SK-N-SH treated with all-trans-retinoic acid at 6 μM for 48 hours (cell line): ENCODE measurements at regions not wholly inside any gene's neighbourhood (a gene's known extent, or its start where the extent isn't known, plus 50 kb on each side); places are given as distances from the start of the nearest gene placed in this dataset.

ENCODE experiments used
- ATAC-seq: fragments of 200-7000 bp; cut with Tn5 transposase; 3 replicates; pipeline ENCODE4 v1.9.1; 2020; ENCODE audit warnings: mild to moderate bottlenecking, moderate library complexity
- BACH2 ChIP-seq: fragments of 250-450 bp; sonication (Bioruptor Pico); IDR thresholded peaks from 2 replicates; pipeline ENCODE4 v1.9.0; 2021; ENCODE audit warnings: mild to moderate bottlenecking, borderline replicate concordance
- CSDC2 ChIP-seq: fragments of 250-450 bp; sonication (Bioruptor Pico); IDR thresholded peaks from 2 replicates; pipeline ENCODE4 v1.5.0; 2020; ENCODE audit warnings: mild to moderate bottlenecking, moderate library complexity
- CSRNP3 ChIP-seq: fragments of 250-450 bp; sonication (Bioruptor Pico); IDR thresholded peaks from 2 replicates; pipeline ENCODE4 v1.5.1; 2021; ENCODE audit warnings: mild to moderate bottlenecking, moderate library complexity
- ESRRG ChIP-seq: fragments of 250-450 bp; sonication (Bioruptor Pico); IDR thresholded peaks from 2 replicates; pipeline ENCODE4 v1.6.1; 2021; ENCODE audit warnings: mild to moderate bottlenecking
- GLIS3 ChIP-seq: fragments of 250-450 bp; sonication (Bioruptor Pico); IDR thresholded peaks from 2 replicates; pipeline ENCODE4 v1.5.0; 2020; ENCODE audit warnings: mild to moderate bottlenecking, moderate library complexity
- ISL1 ChIP-seq: fragments of 250-450 bp; sonication (Bioruptor Pico); IDR thresholded peaks from 2 replicates; pipeline ENCODE4 v2.1.2; 2022; ENCODE audit warnings: mild to moderate bottlenecking, moderate library complexity
- PATZ1 ChIP-seq: fragments of 250-450 bp; sonication (Bioruptor Pico); IDR thresholded peaks from 2 replicates; pipeline ENCODE4 v1.8.0; 2020; ENCODE audit warnings: mild to moderate bottlenecking, moderate library complexity, borderline replicate concordance
- POU6F1 ChIP-seq: fragments of 250-450 bp; sonication (Bioruptor Pico); IDR thresholded peaks from 2 replicates; pipeline ENCODE4 v1.8.0; 2021; ENCODE audit warnings: low read depth, mild to moderate bottlenecking, moderate library complexity, borderline replicate concordance
- PPARA ChIP-seq: fragments of 250-450 bp; sonication (Bioruptor Pico); IDR thresholded peaks from 2 replicates; pipeline ENCODE4 v1.5.0; 2020; ENCODE audit warnings: mild to moderate bottlenecking, borderline replicate concordance
- RARB ChIP-seq: fragments of 250-450 bp; sonication (Bioruptor Pico); IDR thresholded peaks from 2 replicates; pipeline ENCODE4 v1.8.0; 2021; ENCODE audit warnings: mild to moderate bottlenecking, moderate library complexity
- SNAI2 ChIP-seq: fragments of 250-450 bp; sonication (Bioruptor Pico); IDR thresholded peaks from 2 replicates; pipeline ENCODE4 v1.5.0; 2020; ENCODE audit warnings: mild to moderate bottlenecking, moderate library complexity
- TCF4 ChIP-seq: fragments of 250-450 bp; sonication (Bioruptor Pico); IDR thresholded peaks from 2 replicates; pipeline ENCODE4 v1.8.0; 2021; ENCODE audit warnings: mild to moderate bottlenecking, moderate library complexity, borderline replicate concordance
- TOX ChIP-seq: fragments of 250-450 bp; sonication (Bioruptor Pico); IDR thresholded peaks from 2 replicates; pipeline ENCODE4 v1.8.0; 2021; ENCODE audit warnings: mild to moderate bottlenecking, moderate library complexity, borderline replicate concordance
- TSHZ2 ChIP-seq: fragments of 250-450 bp; sonication (Bioruptor Pico); IDR thresholded peaks from 2 replicates; pipeline ENCODE4 v1.5.0; 2020; ENCODE audit warnings: mild to moderate bottlenecking, moderate library complexity
- ZC3H10 ChIP-seq: fragments of 250-450 bp; sonication (Bioruptor Pico); IDR thresholded peaks from 2 replicates; pipeline ENCODE4 v1.5.1; 2021; ENCODE audit warnings: mild to moderate bottlenecking, moderate library complexity
- ZFP3 ChIP-seq: fragments of 250-450 bp; sonication (Bioruptor Pico); IDR thresholded peaks from 2 replicates; pipeline ENCODE4 v1.5.0; 2020; ENCODE audit warnings: mild to moderate bottlenecking, moderate library complexity
- ZFP30 ChIP-seq: fragments of 450-650 bp; formaldehyde crosslinking; IDR thresholded peaks from 2 replicates; pipeline ENCODE4 v1.5.0; 2022; ENCODE audit warnings: mild to moderate bottlenecking, moderate library complexity
- ZNF565 ChIP-seq: fragments of 450-650 bp; formaldehyde crosslinking; conservative IDR thresholded peaks from 2 replicates; pipeline ENCODE4 v1.5.0; 2020; ENCODE audit warnings: low read depth, mild to moderate bottlenecking, moderate library complexity
- ZNF70 ChIP-seq: fragments of 450-650 bp; formaldehyde crosslinking; IDR thresholded peaks from 2 replicates; pipeline ENCODE4 v1.5.0; 2020; ENCODE audit warnings: mild to moderate bottlenecking, moderate library complexity
- ZNF8 ChIP-seq: fragments of 450-650 bp; formaldehyde crosslinking; IDR thresholded peaks from 2 replicates; pipeline ENCODE4 v1.5.0; 2020; ENCODE audit warnings: mild to moderate bottlenecking, moderate library complexity

- TF ChIP-seq PATZ1 (CRISPR knock-in tag) = no peak
- no peak for TF ChIP-seq ZFP30 (CRISPR knock-in tag)
- no peak for TF ChIP-seq POU6F1
- TF ChIP-seq ZNF565 = no peak
- no peak for TF ChIP-seq ISL1 (CRISPR knock-in tag)
- TF ChIP-seq TSHZ2 (CRISPR knock-in tag) = no peak
- TF ChIP-seq GLIS3 (CRISPR knock-in tag) = no peak
- no peak for TF ChIP-seq ZNF70 (CRISPR knock-in tag)
- TF ChIP-seq CSRNP3 (CRISPR knock-in tag) = no peak
- no peak for TF ChIP-seq TCF4 (CRISPR knock-in tag)
- no peak for TF ChIP-seq PPARA (CRISPR knock-in tag)
- no peak for TF ChIP-seq ESRRG (CRISPR knock-in tag)
- TF ChIP-seq ZNF8 (CRISPR knock-in tag) = no peak
- no peak for TF ChIP-seq CSDC2 (CRISPR knock-in tag)
- TF ChIP-seq BACH2 (CRISPR knock-in tag) = no peak
- no peak for TF ChIP-seq SNAI2 (CRISPR knock-in tag)
- no peak for TF ChIP-seq ZFP3 (CRISPR knock-in tag)
- no peak for TF ChIP-seq TOX
- no peak for TF ChIP-seq ZC3H10
- TF ChIP-seq RARB (CRISPR knock-in tag) = no peak
- no peak for ATAC-seq
These were observed 715.2 kb upstream of the AADAT start for GRCh38 chr4:170804930-170805329.

GRCh38 chr4:170803492-170803891, 713.7 kb upstream of the AADAT start:
- TF ChIP-seq ZFP30 (CRISPR knock-in tag) (no peak), BACH2 (CRISPR knock-in tag) (no peak), TSHZ2 (CRISPR knock-in tag) (no peak), TOX (no peak), ISL1 (CRISPR knock-in tag) (peak; percentile 80)
- TF ChIP-seq, all 23 proteins: peak for 1
- no peak for ATAC-seq

- ATAC-seq = no peak
- TF ChIP-seq ZNF8 (CRISPR knock-in tag) (no peak), ZFP3 (CRISPR knock-in tag) (no peak), ZFP30 (CRISPR knock-in tag) (peak; percentile 92)
- TF ChIP-seq, all 23 proteins: peak for 1
These were observed 712.0 kb upstream of the AADAT start for GRCh38 chr4:170801771-170802170.
